Smooth muscle cell (in vitro differentiated cells): ENCODE measurements at regions not wholly inside any gene's neighbourhood (a gene's known extent, or its start where the extent isn't known, plus 50 kb on each side); places are given as distances from the start of the nearest gene placed in this dataset.
"Not testable (repeated sequence)": the region's sequence is repeated elsewhere in the genome, so short reads cannot be mapped to it uniquely, and the experiment has no call there.

Experiments used
- DNase-seq: peaks from one replicate; lab custom pipeline; 2025; ENCODE audit not compliant: unreplicated experiment; lab: John Stamatoyannopoulos, UW
- H2AFZ ChIP-seq: fragments of 200-600 bp; sonication (generic); 2 replicates; pipeline ENCODE4 v1.6.0; 2016; ENCODE audit warnings: antibody characterized with exemption, low read depth, mild to moderate bottlenecking
- H3F3A ChIP-seq: fragments of 200-600 bp; sonication (generic); 2 replicates; pipeline ENCODE4 v1.6.0; 2017; ENCODE audit warnings: antibody characterized with exemption, low read depth
- H3K27ac ChIP-seq: fragments of 200-600 bp; sonication (generic); 2 replicates; pipeline ENCODE4 v1.5.1; 2016; ENCODE audit warnings: low read depth, mild to moderate bottlenecking
- H3K27me3 ChIP-seq: fragments of 200-600 bp; sonication (generic); 2 replicates; pipeline ENCODE4 v1.6.1; 2016; ENCODE audit warnings: low read depth, mild to moderate bottlenecking
- H3K36me3 ChIP-seq: fragments of 200-600 bp; sonication (generic); 2 replicates; pipeline ENCODE4 v1.5.1; 2016; ENCODE audit warnings: low read depth
- H3K4me1 ChIP-seq: fragments of 200-600 bp; sonication (generic); 2 replicates; pipeline ENCODE4 v1.5.1; 2016; ENCODE audit warnings: low read depth
- H3K4me2 ChIP-seq: fragments of 200-600 bp; sonication (generic); 2 replicates; pipeline ENCODE4 v1.6.0; 2016; ENCODE audit warnings: mild to moderate bottlenecking
- H3K4me3 ChIP-seq: fragments of 200-600 bp; sonication (generic); 2 replicates; pipeline ENCODE4 v1.5.1; 2016; ENCODE audit warnings: mild to moderate bottlenecking
- H3K79me2 ChIP-seq: fragments of 200-600 bp; sonication (generic); 2 replicates; pipeline ENCODE4 v1.6.0; 2016; ENCODE audit warnings: low read depth, mild to moderate bottlenecking
- H3K9ac ChIP-seq: fragments of 200-600 bp; sonication (generic); 2 replicates; pipeline ENCODE4 v1.6.0; 2016; ENCODE audit warnings: low read depth
- H3K9me3 ChIP-seq: fragments of 200-600 bp; sonication (generic); replicated peaks from 2 replicates; pipeline ENCODE4 v1.5.1; 2016; ENCODE audit warnings: low read depth
- H4K20me1 ChIP-seq: fragments of 200-600 bp; sonication (generic); 2 replicates; pipeline ENCODE4 v1.6.0; 2016; ENCODE audit warnings: low read depth
- WGBS: methylation state at CpG from one replicate; pipeline ENCODE4 v1.1.7; 2016; ENCODE audit warnings: low lambda C conversion rate; 5-methylcytosine and 5-hydroxymethylcytosine counted together
- TF ChIP-seq, protein P1 (sequence below): fragments of 200-600 bp; sonication (generic); IDR thresholded peaks from 2 replicates; pipeline ENCODE4 v1.5.1; 2017; ENCODE audit warnings: borderline replicate concordance, mild to moderate bottlenecking, antibody characterized with exemption; ENCODE audit not compliant: insufficient read depth, poor library complexity, severe bottlenecking

- Histone ChIP-seq H3K27ac (no peak overlapping the region), H4K20me1 (no peaks in the 10 kb centered on the region), H3K4me2 (no peak overlapping the region), H3K9ac (no peak overlapping the region), H3F3A (no peaks in the 10 kb centered on the region), H3K79me2 (no peaks in the 10 kb centered on the region), H3K36me3 (no peaks in the 10 kb centered on the region), H3K4me1 (no peaks in the 10 kb centered on the region), H3K27me3 (no peaks in the 10 kb centered on the region), H3K9me3 (no peaks in the 10 kb centered on the region), H3K4me3 (no peak overlapping the region), H2AFZ (no peak overlapping the region)
- 97% methylated on average over 2 of the region's 2 CpGs for WGBS
- no peak for DNase-seq
- TF ChIP-seq, protein P1, sequence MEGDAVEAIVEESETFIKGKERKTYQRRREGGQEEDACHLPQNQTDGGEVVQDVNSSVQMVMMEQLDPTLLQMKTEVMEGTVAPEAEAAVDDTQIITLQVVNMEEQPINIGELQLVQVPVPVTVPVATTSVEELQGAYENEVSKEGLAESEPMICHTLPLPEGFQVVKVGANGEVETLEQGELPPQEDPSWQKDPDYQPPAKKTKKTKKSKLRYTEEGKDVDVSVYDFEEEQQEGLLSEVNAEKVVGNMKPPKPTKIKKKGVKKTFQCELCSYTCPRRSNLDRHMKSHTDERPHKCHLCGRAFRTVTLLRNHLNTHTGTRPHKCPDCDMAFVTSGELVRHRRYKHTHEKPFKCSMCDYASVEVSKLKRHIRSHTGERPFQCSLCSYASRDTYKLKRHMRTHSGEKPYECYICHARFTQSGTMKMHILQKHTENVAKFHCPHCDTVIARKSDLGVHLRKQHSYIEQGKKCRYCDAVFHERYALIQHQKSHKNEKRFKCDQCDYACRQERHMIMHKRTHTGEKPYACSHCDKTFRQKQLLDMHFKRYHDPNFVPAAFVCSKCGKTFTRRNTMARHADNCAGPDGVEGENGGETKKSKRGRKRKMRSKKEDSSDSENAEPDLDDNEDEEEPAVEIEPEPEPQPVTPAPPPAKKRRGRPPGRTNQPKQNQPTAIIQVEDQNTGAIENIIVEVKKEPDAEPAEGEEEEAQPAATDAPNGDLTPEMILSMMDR, result no peak
These were observed 890.9 kb downstream of the LRRIQ3 start for GRCh38 chr1:73306899-73307555.

DNA sequence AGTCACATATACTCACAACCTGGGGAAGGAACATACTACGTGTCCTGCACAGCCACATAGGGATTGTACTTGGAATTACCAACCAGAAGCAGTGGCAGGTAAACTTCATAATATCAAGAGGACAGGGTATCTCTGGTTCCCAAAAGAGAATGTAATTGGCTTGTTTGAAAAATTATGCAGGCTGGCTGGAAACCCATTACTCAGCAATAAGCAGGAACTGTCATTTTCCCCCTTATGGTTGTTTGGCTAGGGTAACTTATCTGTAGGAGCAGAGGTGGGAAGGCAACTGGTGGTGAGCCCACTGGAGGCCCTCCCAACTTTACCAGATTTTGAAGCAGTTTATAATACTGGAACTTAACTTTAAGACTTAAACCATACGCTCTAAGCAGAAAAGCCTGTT is 924.1 kb downstream of the LRRIQ3 start:
- Histone ChIP-seq H3K4me2 (no peak overlapping the region), H3K9me3 (no peaks in the 10 kb centered on the region), H3K4me3 (no peak overlapping the region), H3K79me2 (no peaks in the 10 kb centered on the region), H3F3A (no peaks in the 10 kb centered on the region), H3K36me3 (no peaks in the 10 kb centered on the region), H3K27ac (no peak overlapping the region), H3K4me1 (no peaks in the 10 kb centered on the region), H2AFZ (no peak overlapping the region), H3K27me3 (no peaks in the 10 kb centered on the region), H4K20me1 (no peaks in the 10 kb centered on the region), H3K9ac (no peak overlapping the region)
- no peak for DNase-seq
- WGBS, result 92% methylated on average over 2 of the region's 2 CpGs
- TF ChIP-seq, protein P1, result no peak

DNA sequence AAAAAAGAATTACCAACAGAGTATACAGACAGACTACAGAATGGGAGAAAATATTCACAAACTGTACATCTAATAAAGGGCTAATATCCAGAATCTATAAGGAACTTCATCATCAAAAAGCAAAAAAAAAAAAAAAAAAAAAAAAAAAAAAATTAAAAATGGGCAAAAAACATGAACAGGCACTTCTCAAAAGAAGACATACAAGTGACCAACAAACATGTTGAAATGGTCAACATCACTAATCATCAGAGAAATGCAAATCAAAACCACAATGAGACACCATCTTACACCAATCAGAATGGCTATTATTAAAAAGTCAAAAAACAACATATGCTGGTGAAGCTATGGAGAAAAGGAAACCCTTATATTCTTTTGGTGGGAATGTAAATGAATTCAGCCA is 952.8 kb downstream of the LRRIQ3 start:
- H3K4me1 ChIP-seq, H2AFZ ChIP-seq, H4K20me1 ChIP-seq, H3K27me3 ChIP-seq, H3K36me3 ChIP-seq, H3K79me2 ChIP-seq, DNase-seq, H3K4me2 ChIP-seq, H3K4me3 ChIP-seq, H3K9ac ChIP-seq, H3F3A ChIP-seq, H3K27ac ChIP-seq: not testable (repeated sequence)
- peaks cover 18% of the 10 kb centered on the region for H3K9me3 ChIP-seq

GRCh38 chr1:73218995-73219546 is 936.7 kb upstream of the NEGR1 start:
- DNase-seq, result no peak
- H3K79me2 ChIP-seq, result no peaks in the 10 kb centered on the region
- no peaks in the 10 kb centered on the region for H3K36me3 ChIP-seq
- H3F3A ChIP-seq, result no peaks in the 10 kb centered on the region
- no peak overlapping the region for H3K4me3 ChIP-seq
- TF ChIP-seq, protein P1, result no peak
- H3K9me3 ChIP-seq, result no peaks in the 10 kb centered on the region
- 77% methylated on average over 2 of the region's 2 CpGs for WGBS
- no peak overlapping the region for H3K9ac ChIP-seq
- no peaks in the 10 kb centered on the region for H4K20me1 ChIP-seq
- H2AFZ ChIP-seq, result no peak overlapping the region
- no peak overlapping the region for H3K4me2 ChIP-seq
- no peak overlapping the region for H3K27ac ChIP-seq
- no peaks in the 10 kb centered on the region for H3K27me3 ChIP-seq
- H3K4me1 ChIP-seq, result no peaks in the 10 kb centered on the region
